Panc1 (cell line): ENCODE measurements at regions not wholly inside any gene's neighbourhood (a gene's known extent, or its start where the extent isn't known, plus 50 kb on each side); places are given as distances from the start of the nearest gene placed in this dataset.

Source experiments
- CTCF ChIP-seq: fragments of 450-650 bp; IDR thresholded peaks from 2 replicates; pipeline ENCODE4 v1.5.1; 2017; ENCODE audit warnings: mild to moderate bottlenecking
- POLR2AphosphoS5 ChIP-seq: IDR thresholded peaks from 2 replicates; pipeline ENCODE4 v1.6.1; 2012; ENCODE audit warnings: mild to moderate bottlenecking, low read depth, low read length, moderate library complexity
- REST ChIP-seq, 2 experiments: IDR thresholded peaks; 2 replicates each; pipeline ENCODE4 v1.6.1; 2011 to 2012; ENCODE audit warnings: low read depth in 2 of 2, control low read depth in 1 of 2, low read length in 1 of 2, mild to moderate bottlenecking in 1 of 2, moderate library complexity in 1 of 2; ENCODE audit not compliant: insufficient read depth in 1 of 2
- SIN3A ChIP-seq: IDR thresholded peaks from 2 replicates; pipeline ENCODE4 v1.6.1; 2012; ENCODE audit warnings: low read depth, mild to moderate bottlenecking, low read length, moderate library complexity, borderline replicate concordance; ENCODE audit not compliant: insufficient read depth

GRCh38 chr2:239667431-239667985, 266.7 kb upstream of the HDAC4 start:
- TF ChIP-seq REST (IDR thresholded peaks at IDR 0.05; ENCODE audit: insufficient read depth in 1 of 2, low read depth in 2 of 2, low read length in 1 of 2) (no peak), POLR2AphosphoS5 (no peak), CTCF (no peak), SIN3A (no peak)
